GM10847 (cell line): ENCODE measurements at regions not wholly inside any gene's neighbourhood (a gene's known extent, or its start where the extent isn't known, plus 50 kb on each side); places are given as distances from the start of the nearest gene placed in this dataset.

Source experiments
- POLR2A ChIP-seq: IDR thresholded peaks from 2 replicates; pipeline ENCODE4 v1.6.1; 2011; ENCODE audit not compliant: insufficient read length; ENCODE audit errors: extremely low read depth

DNA sequence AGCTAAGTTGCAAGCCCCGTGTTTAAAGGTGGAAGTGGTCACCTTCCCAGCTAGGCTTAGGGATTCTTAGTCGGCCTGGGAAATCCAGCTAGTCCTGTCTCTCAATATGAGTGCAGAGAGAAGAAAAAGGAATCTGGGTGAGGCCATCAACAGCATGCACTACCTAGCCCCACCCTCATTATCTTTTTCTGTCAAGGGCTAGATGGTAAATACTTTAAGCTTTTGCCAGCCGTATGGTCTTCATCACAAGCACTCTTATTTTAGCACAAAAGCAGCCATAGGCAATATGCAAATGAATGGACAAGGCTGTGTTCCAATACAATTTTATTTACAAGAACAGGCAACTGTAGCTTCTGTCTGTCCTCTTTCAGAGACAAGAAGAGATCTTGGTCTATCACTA lies 282.9 kb downstream of the ZNF674 start:
- TF ChIP-seq POLR2A, result no peak

DNA sequence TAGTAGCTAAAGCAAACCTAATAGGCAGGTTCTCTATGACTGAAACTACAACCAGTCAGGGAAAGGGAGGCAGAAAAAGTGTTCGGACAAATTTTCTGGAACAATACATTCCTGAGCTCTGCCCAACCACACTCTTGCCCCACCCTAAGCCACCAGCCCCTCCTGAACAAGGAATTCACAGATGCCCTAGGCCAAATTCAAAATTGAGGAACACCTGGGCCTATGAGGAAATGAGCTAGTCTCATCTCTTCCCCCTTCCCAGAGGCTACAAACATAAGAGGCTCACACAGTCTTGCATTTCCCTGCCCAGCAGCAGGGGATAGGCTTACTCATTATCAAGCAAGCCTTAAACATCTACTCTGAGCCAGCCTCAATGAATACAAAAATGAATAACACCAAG lies 284.7 kb downstream of the ZNF674 start:
- no peak for TF ChIP-seq POLR2A

DNA sequence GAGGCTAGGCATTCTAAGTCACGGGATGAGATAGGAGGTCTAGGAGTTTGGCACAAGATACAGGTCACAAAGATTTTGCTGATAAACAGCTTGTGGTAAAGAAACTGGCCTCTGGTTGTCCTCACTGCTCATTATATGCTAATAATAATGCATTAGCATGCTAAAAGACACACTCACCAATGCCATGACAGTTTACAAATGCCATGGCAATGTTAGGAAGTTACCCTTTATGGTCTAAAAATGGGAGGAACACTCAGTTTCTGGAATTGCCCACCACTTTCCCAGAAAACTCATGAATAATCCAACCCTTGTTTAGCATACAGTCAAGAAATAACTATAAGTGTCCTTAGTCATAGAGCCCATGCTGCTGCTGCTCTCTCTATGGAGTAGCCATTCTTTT lies 286.9 kb downstream of the ZNF674 start:
- no peak for TF ChIP-seq POLR2A

DNA sequence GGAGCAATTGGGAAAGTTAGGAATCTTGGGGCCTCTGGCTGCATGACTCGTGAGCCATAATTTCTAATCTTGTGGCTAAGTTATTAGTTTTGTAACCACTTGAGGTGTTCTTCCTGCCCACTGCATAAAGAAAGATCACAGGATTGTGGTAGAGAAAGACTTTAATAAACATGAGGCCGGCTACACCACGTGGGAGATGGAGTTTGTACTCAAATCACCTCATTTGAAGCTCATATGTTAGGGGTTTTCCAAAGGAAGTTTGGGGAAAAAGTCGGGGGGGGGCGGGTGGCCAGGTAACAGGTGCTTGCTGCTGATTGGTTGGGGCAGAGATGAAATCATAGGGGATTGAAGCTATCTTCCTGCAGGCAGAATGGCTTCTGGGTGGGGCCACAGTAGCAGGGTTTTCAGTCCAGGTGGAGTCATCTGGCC lies 287.8 kb downstream of the ZNF674 start:
- no peak for TF ChIP-seq POLR2A

DNA sequence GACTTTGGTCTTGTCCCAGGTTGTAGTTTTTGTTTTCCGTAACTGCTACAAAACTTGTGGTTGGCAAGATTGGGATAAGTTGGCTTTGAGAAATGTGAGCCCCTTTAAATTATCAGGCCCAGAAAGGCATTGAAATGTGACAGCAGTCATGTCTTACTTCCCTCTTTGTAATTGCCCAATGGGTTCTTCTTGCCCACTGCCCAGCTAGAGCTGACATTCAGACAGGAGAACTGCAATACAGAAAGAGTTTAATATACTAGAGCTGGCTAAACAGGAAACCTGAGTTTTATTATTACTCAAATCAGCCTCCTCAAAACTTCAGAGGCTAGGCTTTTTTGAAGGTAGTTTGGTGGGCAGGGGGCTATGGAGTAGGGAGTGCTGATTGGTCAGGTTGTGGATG lies 288.3 kb downstream of the ZNF674 start:
- no peak for TF ChIP-seq POLR2A

DNA sequence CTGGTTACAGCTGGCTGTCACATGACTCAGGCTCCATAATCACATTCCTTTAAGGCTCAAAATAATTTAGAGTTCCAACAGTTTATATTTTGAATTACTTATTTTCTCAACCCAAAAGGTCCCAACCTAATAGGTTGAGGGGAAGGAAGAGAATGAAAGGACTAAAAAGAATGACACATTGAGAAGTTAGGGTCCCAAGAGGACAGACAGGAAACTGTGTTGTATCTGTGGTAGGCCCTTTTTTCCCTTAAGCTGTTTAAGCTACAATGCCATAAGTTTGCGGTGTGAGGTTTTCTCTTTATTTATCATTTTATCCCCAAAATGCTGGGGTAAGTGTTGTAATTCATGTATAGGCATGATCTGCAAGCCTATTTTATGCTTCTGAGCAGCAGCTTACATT lies 290.2 kb downstream of the ZNF674 start:
- TF ChIP-seq POLR2A, result no peak

DNA sequence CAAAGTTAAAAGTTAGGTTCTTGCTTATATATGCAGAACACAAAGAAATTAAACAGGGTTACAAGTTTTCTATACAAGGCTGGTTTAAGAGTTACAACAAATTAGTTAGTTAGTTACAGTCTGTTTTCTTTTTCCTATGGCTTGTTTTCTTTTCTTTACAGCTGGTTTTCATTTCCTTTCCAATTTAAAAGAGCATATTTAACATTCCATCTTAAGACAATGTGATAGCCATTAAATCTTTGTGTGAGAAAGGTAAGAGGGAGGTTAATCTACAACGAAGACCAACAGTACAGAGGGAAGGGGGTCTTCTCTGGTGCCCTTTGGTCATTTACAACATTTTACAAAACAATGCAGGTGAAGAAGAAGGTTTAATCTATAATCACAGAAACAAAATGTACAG lies 290.6 kb downstream of the ZNF674 start:
- no peak for TF ChIP-seq POLR2A

DNA sequence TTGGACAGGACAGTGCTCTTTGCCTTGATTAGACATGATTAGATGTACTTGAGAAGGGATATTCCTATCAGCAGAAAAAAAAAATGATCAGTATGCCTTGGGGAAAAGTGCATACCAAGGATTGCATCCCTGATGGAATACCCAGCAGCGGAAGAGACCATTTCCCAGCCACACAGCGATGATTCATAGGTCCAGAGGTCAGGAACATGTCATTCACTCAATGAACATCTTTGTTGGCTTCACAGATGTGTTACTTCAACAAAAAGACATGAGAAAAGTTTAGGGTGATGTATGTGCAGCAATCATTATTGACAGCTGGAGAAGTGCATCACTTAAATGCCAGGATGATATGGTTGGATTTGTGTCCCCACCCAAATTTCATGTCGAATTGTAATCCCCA lies 293.5 kb downstream of the ZNF674 start:
- no peak for TF ChIP-seq POLR2A

DNA sequence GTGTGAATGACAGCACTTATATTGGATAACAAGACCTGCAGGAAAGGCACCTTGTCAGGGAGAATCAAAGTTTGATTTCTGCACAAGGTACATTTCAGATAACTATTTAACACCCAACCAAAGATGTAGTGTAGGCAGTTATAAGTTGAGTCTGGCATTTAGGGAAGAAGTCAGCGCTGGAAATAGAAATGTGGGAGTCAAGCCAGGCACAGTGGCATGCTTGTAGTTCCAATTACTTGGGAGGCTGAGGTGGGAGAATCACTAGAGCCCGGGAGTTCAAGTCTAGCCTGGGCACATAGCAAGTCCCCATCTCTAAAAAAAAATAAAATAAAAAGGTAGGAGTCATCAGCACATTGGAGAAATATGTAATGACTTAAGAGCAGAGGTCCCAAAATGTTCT lies 295.1 kb downstream of the ZNF674 start:
- TF ChIP-seq POLR2A, result no peak

DNA sequence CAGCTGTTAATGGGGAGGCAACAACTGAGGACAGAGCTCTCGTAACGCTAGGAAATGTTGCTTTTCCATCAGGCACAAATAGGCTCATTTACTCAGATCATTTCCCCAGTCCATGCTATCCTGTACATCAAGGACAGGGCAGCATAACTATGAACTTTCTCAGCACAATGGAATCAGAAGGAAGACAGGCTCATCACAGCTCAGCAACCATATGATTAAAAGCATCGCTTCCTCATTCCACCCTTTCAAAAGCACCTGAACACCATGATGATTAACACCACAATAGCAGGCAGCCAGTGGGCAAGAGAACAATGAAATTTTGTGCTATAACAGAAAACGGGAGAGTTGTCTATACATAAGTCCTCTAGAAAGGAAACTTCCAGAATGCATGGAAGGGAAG lies 297.8 kb downstream of the ZNF674 start:
- no peak for TF ChIP-seq POLR2A

DNA sequence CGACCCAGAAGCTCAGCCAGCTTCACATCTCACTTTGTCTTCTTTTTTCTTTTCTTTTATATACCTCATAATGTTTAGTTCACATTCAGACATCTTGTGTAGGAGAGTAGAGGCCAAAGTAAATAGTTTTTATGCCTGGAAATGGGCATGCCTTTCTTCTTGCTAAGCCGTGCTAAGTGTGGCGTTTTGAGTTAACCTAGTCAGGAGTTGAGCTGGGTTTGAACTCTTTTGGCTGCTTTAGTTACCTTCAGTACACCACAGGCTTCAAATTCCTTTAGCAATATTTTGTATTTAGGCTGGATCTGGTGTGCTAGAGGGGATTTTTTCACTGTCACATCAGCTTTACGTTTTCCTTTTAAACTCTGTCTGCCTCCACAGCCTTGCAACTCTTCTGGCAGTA lies 300.8 kb downstream of the ZNF674 start:
- no peak for TF ChIP-seq POLR2A

DNA sequence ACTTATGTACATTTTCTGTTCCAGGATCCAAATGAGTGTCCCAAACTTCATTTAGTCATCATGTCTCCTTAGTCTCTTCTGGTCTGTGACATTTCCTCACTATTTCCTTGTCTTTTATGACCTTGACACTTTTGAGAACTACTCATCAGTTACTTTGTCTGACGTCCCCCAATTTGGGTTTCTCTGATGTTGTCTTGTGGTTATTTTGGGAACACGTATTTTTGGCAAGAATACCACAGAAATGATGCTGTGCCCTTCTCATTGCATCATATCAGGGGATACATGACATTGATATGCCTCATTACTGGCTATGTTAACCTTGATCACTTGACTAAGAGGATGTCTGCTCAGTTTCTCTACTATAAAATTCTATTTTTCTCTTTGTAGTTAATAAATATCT lies 308.8 kb downstream of the ZNF674 start:
- no peak for TF ChIP-seq POLR2A

DNA sequence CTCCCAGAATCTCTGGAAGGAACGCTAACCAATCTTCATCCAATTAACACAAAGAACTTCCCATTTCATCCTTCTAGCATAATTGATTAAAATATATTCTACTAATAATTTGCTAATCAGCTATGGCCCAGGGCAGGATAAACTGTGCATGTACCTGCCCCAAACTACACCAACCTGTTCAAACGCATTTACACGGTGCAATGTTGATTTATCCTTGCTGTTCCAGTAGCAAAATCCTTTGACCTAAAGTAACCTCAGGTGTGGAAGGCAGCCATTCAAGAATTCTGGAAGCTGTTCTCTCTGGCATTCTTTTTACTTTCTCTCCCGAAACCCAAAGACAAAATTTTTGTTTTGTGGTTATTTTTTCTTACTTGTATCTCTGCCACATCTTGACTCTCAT lies 309.4 kb downstream of the ZNF674 start:
- no peak for TF ChIP-seq POLR2A

DNA sequence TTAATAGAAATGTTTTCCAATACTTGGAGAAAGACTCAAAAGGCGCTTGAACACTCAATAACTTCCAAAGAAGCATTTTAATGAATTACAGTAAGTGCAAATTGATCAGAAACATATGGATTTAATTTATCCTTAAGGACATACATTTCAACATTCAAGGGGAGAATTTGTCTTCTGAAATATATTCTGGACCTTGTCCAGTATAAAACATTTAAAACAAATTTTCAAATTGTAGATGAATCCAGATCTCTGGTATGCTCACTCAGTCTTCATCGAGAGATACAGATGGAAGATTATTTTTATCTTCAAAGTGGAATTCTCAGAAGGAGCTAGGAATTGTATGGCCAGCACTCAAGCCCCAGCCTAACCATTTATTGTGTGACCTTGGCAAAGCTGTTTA lies 310.4 kb downstream of the ZNF674 start:
- no peak for TF ChIP-seq POLR2A

DNA sequence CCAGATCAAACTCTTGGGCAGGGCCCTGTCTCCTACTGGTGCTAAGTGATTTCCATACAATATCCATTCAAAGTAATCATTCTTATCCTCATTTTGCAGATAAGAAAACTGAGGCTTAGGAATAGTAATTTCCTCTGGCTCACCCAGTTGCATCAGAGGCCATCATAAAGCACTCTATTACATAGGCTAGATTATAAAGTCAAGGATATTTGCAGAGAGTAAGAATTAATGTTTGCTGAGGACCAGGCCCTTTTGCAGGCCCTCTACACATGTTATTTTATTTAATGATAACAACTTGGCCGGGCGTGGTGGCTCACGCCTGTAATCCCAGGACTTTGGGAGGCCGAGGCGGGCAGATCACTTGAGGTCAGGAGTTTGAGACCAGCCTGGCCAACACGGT lies 316.8 kb downstream of the ZNF674 start:
- TF ChIP-seq POLR2A, result no peak

DNA sequence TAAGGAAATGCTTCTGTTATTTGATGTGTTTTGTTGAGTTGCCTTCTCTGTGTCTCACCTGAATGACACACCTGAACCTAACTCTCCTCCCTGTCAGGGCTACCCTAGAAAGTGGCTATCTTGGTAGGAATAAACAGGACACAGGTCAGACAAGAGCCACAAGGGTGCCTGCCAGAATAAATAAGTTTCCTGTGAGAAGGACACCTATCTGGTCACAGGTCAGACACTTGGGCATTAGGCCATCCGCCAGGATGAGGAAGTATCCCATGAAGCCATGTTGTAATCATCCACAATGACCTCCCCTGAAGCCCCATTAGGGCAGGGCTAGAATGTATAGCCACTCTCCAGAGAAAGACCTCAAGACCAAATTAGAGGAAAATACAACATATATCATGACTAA lies 318.8 kb downstream of the ZNF674 start:
- no peak for TF ChIP-seq POLR2A

DNA sequence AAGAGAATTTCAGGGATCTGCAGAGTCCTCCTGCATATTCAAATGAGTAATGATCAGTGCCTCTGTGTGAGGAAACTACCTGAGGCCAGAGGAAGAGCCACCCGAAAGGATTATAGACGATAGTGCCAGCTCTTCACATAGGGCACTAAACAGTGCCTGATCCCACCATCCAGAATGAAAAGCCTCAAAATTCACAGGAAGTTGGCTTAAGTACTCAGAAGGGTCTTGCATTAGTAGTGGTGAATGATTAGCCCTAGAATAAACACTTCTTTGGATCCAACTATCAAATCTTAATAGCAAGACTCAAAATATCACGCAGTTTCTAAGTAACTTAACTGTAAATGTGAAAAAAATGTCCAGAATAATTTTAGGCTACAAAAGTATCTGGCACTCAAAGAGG lies 324.4 kb downstream of the ZNF674 start:
- TF ChIP-seq POLR2A, result no peak

DNA sequence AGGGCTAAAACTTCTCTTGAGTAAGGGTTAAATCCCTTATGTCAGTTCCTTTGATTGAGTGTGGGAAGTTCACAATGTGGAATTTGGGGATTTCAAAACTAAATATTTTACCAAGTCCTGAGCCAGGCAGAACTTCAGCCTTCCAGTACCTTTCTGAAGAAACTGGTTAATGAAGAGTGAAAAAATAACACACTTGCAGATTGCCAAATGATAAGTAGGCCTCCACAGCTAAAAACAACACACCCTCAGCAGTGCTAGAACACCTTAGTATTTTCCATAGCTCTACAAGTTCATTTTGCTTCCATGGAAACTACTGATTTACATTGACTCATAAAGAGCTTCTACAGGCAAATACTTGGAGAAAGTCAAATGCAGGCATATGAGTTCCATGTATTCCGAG lies 326.8 kb downstream of the ZNF674 start:
- no peak for TF ChIP-seq POLR2A
